Renal cortex interstitium (tissue), 11 donors: ENCODE measurements at regions not wholly inside any gene's neighbourhood (a gene's known extent, or its start where the extent isn't known, plus 50 kb on each side); places are given as distances from the start of the nearest gene placed in this dataset.

ENCODE experiments used
- DNase-seq, 11 donors: peaks; one replicate each; pipeline ENCODE4 v3.0.0-alpha.2; 2013; ENCODE audit warnings: low read depth in 9 of 11, low spot score in 4 of 11; ENCODE audit errors: extremely low read depth in 1 of 11

GRCh38 chr22:48161298-48161697, 1398.8 kb downstream of the TBC1D22A start:
- DNase-seq = no peak

GRCh38 chr22:48157676-48158075, 1395.2 kb downstream of the TBC1D22A start:
- no peak for DNase-seq

- no peak for DNase-seq
These were observed 1394.3 kb downstream of the TBC1D22A start for GRCh38 chr22:48156603-48157355.

GRCh38 chr22:48155446-48155845, 1393.0 kb downstream of the TBC1D22A start:
- no peak for DNase-seq

GRCh38 chr22:48154943-48155240, 1392.4 kb downstream of the TBC1D22A start:
- DNase-seq = no peak

GRCh38 chr22:48154169-48154942, 1391.9 kb downstream of the TBC1D22A start:
- DNase-seq = no peak

GRCh38 chr22:48153726-48154125, 1391.3 kb downstream of the TBC1D22A start:
- DNase-seq = no peak

GRCh38 chr22:48152916-48153315, 1390.5 kb downstream of the TBC1D22A start:
- no peak for DNase-seq

GRCh38 chr22:48152164-48152775, 1389.8 kb downstream of the TBC1D22A start:
- DNase-seq = no peak

GRCh38 chr22:48151641-48152040, 1389.2 kb downstream of the TBC1D22A start:
- no peak for DNase-seq

- DNase-seq = no peak
These were observed 1385.4 kb downstream of the TBC1D22A start for GRCh38 chr22:48147831-48148230.

GRCh38 chr22:48147404-48147803, 1385.0 kb downstream of the TBC1D22A start:
- DNase-seq = no peak

- DNase-seq = no peak
These were observed 1384.0 kb downstream of the TBC1D22A start for GRCh38 chr22:48146426-48146825.

- no peak for DNase-seq
These were observed 1383.3 kb downstream of the TBC1D22A start for GRCh38 chr22:48145738-48146137.

GRCh38 chr22:48144318-48144717, 1381.9 kb downstream of the TBC1D22A start:
- no peak for DNase-seq

- no peak for DNase-seq
These were observed 1381.4 kb downstream of the TBC1D22A start for GRCh38 chr22:48143856-48144255.

GRCh38 chr22:48142388-48142787, 1379.9 kb downstream of the TBC1D22A start:
- no peak for DNase-seq

GRCh38 chr22:48141301-48141700, 1378.9 kb downstream of the TBC1D22A start:
- no peak for DNase-seq

- no peak for DNase-seq
These were observed 1377.9 kb downstream of the TBC1D22A start for GRCh38 chr22:48140261-48140813.

- no peak for DNase-seq
These were observed 1377.3 kb downstream of the TBC1D22A start for GRCh38 chr22:48139776-48140175.
